GM19099 (cell line): ENCODE measurements at regions not wholly inside any gene's neighbourhood (a gene's known extent, or its start where the extent isn't known, plus 50 kb on each side); places are given as distances from the start of the nearest gene placed in this dataset.

Experiments
- POLR2A ChIP-seq: IDR thresholded peaks from 3 replicates; pipeline ENCODE4 v1.6.1; 2011; ENCODE audit warnings: low read depth; ENCODE audit not compliant: insufficient read length; ENCODE audit errors: extremely low read depth

DNA sequence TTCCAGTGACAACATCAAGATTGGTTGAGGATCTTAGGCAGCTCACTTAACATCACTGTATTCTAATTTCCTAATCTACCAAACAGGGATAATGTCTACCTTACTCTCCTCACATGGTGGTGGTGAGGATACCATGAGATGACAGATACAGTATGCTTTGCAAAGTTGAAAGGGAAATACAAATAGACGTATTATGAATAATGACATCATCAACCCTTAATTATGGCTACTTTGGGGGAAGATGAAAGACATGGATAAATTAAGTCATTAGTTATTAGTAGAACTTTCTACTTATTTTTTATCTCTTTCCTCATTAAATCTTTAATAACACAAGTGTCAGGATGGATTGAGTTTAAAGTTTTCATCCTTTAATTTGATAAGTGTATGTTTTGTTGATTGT, 532.5 kb downstream of the KLF12 start:
- TF ChIP-seq POLR2A, result no peak

DNA sequence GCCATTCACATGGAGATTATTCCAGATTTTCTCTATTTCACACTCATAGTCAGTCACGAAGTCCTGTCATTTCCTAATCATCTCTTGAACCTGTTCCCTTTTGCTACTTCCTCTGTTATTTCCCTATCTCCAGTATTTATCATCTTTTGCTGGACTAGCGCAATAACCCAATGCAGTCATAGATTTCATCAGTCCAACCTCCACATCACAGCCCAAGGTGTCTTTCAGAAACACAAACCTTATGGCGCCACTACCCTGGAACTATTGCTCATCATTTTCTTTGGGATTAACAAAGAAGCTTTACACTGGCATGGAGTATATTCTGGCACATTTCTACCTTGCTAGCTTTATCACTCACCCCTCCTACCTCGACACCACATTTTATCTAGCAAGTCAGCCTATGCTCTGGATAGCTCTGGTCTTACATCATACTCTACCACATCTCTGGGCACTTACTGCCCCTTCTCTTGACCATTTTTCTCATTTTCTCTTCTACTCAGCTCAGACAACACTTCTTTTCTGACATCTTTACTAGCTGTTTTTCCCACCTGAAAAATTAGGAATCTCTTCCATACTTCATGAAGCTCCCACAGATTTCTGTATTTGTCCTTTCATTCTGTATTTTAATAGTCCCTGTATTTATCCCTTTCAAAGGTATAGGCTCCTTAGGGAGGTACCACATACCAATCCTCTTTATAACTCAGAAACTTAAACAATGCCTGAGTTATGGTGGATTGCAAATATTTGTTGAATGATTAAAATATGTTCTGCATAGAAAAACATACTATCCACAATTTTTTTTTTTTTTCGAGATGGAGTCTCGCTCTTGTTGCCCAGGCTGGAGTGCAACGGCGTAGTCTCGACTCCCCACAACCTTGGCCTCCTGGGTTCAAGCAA, 534.7 kb downstream of the KLF12 start:
- no peak for TF ChIP-seq POLR2A

DNA sequence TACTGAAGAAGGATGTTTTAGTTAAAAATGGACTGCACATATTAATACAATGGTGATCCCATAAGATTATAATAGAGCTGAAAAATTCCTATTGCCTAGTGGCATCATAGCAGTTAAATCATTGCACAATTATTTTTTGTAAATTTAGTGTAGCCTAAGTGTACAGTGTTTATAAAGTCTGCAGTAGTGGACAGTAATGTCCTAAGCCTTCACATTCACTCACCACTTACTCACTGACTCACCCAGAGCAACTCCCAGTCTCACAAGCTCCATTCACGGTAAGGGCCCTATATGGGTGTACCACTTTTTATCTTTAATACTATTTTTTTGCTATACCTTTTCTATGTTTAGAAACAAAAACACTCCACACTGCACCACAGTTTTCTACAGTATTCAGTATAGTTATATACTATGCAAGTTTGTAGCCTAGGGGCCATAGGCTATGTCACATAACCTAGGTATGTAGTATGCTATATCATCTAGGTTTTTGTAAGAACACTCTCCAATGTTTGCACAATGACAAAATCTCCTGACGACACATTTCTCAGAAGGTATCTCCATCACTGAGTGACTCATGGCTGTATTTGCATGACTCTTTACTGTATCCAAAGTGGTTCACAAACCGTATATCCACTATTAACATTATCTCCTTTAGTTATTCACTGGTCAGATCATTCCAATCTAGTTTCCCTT, 536.0 kb downstream of the KLF12 start:
- no peak for TF ChIP-seq POLR2A

DNA sequence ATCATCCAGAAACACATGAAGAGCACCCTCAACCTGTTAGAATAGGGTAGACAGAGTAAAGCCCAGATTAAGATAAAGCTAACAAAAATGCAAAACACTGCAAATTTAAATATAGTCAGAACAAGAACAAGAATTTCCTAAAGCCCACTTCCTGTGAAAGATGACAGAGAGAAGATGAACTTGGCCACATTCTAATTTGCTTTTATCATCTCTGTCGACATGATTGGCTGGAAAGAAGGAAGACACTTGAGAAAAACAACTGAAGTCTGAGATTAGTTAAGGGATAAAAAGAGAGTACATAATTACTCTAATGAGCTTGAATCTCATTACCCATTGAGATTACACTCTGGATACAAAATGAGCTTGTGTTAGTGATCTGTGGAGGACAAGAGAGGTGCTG, 537.6 kb downstream of the KLF5 start:
- TF ChIP-seq POLR2A, result no peak

DNA sequence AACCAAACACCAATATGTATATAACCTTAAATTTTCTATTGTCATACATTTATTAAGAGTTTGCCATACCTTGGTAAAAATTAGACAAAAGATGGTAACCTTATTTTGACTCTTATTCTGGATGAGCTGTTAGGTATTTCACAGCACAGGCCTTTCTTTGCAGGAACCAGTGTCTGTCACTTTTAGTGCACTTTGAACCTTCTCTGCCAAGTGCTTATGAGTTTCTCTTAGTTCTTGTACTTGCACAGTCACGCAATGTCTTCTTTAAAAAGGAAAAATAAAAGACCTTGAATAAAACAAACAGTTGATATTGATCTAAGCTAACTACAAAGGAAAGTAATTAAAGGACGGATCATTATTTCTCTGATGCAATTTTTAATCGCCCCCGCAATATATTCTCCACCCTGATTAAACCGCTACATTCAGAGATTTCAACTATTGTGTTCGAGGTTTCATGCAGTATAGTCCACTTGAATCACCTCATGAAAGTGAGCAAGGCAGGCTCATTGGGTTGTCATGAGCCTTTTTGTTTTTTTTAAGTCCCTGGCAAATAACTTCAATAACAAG, 534.5 kb downstream of the KLF5 start:
- no peak for TF ChIP-seq POLR2A

DNA sequence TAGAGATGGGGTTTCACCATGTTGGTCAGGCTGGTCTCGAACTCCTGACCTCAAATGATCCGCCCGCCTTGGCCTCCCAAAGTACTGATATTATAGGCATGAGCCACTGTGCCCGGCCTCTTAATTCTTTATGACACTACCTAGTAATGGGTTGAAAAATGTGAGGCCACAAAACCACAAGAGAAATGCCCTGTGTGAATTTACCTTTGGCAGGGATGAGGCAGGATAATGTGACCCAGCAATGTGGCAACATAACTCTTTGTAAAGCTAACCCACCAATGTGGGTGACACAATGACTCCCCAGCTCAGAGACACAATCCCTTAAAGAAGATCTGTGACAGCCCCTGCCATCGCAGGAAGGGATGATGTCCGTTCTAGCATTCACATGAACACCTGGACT, 533.1 kb downstream of the KLF5 start:
- no peak for TF ChIP-seq POLR2A

DNA sequence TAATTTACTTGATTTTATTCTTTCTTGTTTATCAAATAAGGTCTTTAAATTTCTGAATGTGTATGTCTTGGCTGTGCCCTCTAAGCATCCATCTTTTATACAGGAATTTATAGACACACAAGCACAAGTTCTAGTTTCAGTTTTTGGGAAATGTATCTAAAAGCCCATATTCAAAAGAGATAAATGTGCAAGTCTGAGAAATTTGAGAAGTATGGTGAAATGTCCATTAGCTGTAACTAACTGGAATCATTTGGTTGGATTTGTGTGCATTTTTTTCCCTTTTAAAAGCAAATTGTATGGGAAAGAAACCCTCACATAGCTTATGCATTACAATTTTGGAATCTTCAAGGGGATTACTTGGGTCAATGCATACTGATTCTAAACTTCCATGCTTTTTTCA, 532.0 kb downstream of the KLF5 start:
- TF ChIP-seq POLR2A, result no peak

DNA sequence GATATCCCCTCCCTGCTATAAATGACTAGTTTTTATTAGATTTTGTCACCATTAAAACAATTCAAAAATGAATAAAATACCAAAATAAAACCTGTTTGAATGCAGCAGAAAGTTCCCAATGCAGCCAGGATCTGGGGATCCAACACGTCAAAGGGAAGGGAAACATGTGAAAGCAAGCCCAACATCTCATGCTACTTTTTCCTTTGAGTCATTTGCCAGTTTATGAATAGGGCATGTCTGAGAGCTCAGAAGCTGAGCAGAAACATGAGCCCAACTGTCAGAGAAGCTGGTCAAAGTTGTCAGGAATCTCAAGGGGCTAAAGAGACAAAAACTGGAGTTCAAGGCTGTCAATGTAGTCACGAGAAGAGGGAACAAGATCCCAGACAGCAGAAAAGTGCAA, 526.4 kb downstream of the KLF5 start:
- no peak for TF ChIP-seq POLR2A

DNA sequence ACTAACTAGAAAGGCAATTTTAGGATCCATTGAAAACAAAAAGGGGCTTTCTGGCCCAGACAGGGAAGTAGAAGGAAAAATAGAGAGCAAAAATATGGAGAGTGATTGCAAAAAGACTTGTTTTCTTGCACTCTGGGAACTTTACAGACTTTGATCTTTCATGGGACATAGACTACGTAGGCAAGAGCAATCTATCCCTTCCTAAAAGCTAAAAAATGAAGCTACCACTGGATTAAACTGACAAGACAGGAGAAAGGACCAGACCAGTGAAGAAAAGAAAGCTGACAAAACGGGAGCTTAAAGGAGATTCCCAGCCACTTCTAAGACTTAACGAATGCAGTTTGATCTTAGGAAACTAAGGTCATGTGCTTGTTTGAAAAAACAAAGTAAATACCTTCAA, 524.5 kb downstream of the KLF5 start:
- TF ChIP-seq POLR2A, result no peak

DNA sequence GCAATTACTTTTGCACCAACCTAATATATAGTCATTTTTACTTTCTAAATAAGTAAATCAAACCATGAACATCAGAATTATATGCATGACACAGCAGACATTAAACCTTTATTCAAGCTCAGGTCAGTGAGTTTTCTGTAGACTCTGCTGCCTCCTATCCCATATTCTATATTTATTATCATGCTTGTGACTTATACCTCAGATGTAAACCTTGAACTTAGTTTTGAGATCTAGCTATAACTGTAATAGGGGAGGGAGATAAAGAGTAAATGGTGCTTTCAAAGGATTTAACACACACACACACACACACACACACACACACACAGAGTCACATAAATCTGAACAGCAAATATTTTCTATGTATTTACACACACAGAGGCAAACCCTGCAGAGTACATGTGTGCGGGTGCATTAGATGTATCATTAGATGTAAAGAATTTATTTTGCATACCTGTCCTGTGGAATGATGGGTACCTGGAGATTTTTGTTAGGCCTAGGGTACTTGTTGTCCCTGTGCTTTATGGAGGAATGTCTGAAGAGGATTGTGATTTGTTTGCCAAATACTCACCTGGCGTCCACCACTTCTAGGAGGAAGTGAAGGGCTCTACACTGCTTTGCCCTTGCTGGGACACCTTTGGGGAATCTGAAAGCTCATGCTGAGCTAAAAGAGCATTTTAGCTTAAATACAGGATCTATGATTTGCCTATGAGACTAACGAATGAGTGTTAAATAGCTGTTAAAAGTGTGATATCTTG, 521.9 kb downstream of the KLF5 start:
- no peak for TF ChIP-seq POLR2A

DNA sequence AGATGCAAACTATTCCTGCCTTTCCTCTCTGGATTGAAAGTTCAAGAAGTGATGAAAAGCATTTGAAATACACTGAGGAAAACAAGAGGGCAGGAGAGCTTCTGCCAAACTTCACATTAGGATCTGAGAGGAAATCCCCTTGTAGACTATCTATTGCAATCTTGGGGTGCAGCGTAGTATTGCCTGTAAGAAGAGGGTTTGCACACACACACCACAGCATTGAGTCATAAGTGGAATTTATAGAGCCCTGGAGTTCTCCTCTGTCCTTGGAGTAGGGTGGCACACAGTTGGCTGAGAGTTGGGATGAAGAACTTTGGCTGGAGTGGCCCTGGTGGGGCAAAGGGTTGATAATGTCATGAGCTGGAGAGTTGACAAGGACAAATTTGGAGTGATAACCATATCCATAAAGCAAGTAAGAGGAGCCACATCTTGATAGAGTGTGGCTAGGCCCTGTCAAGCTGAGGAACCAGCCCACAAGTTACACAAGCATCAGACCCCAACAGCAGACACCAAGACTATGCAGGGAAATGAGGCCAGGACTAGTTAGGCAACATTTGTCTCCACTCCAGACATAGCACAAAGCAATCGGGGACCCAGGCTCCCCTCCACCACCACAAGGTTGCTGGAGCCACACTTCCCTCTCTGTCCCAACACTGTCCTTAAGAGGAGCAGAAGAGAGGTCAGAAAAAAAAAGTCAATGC, 520.9 kb downstream of the KLF5 start:
- TF ChIP-seq POLR2A, result no peak

DNA sequence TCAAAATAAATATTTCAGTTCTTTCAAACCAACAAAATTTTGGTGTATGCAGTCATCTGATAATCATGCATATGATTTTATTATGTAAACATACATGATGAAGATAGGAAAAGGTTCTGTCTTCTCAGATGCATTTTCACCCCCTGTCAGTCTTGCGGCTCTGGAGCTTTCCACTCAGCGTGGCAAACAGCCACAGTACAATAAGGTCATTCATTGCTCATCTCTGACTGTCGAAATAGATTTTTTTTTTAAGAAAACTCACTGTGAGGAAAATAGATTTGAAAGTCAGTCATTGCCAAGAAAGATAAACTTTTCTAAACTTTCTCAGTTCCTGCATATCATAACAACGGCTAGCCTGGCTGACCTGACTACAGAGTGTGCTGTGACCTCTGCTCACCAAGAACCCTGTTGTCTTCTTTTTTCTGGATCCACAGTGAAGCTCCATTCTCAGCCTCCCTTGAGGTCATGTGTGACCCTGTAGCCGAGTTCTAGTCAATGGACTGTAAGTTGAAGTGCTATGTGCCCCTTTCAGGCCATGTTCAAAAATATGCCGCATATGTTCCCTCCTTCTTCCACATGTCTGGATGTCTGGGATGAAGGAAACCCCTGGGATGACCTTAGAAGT, 519.6 kb downstream of the KLF5 start:
- TF ChIP-seq POLR2A, result no peak

DNA sequence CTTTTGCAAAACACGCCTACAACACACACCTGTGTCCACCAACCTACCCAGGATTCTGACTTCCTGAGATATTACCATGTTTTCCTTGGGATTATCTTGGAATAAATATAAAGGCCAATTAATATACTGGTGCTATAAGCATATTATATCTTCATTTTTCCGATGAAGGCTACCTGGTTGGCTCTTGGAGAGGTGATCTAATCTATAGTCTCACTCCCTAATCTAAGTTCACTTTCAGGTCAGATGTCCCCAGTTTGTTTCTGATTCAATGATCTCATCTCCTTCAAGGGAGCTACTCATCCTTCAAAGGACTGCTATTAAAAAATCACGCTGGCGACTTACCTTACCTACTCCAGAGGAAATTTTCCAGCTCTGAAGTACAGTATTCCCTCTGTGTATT, 517.5 kb downstream of the KLF5 start:
- TF ChIP-seq POLR2A, result no peak

DNA sequence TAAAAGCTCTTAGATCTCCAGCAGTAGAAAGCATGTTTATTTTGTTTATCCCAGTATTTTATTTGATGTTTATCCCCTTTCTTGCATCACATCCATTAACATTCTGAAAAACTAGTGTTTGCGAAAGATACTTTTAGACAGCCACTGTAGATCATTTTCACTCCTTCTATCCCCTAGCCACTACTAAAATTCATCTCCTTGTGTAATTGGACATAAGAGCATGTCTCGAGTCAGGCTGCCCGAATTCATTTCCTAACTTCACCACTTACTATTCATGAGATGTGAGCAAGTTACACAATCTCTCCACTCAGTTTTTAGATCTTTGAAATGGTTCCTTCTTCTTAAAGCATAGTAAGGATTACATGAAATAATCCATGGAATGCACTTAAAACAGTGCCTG, 514.0 kb downstream of the KLF5 start:
- no peak for TF ChIP-seq POLR2A
